IPS DF 4.7 (cell line): ENCODE measurements at regions not wholly inside any gene's neighbourhood (a gene's known extent, or its start where the extent isn't known, plus 50 kb on each side); places are given as distances from the start of the nearest gene placed in this dataset.

Experiments used
- DNase-seq: peaks from one replicate; pipeline ENCODE4 v3.0.0-alpha.2; 2013; ENCODE audit warnings: low spot score; ENCODE audit errors: extremely low read depth

DNA sequence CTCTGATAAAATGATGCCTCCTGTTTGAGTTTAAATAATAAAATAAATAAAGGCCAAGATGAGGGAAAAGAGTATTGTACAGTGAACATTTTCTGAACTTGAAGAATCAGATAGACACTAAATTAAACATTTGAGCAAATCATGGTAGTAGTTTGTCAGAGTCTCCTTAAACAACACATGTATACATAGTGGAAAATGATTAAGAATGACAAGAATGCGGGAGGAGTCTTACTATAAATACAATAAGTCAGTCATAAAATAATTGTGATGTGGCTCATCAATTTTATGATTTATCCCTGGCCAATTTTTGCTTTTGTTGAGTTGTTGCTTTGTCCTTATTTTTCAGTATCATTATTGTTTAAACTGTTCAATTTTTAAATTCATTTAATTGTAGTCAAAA, 158.0 kb upstream of the TMC3 start:
- DNase-seq = no peak

DNA sequence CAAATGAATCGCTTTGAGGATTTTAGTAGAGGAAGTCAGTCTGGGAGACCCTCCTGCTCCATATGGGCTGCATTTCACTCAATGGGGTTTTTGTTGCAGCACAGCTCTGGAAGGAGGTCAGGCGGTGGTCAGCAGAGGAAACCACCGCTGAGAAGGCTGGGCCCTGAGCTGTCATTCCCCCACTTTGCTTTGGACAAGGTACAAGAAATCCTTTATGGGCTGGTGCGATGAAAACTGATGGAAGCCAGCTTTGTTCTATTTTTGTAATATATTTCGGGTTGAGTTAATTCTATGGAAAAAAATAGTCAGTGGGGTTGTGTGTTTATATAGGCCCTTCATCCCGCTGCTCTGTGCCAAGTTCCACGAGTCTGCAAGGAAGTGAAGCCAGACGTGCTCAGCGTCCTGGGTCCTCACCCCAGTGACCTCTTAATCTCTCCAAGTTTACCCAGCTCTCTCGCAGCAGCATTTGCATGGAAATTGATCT, 157.1 kb upstream of the TMC3 start:
- no peak for DNase-seq

DNA sequence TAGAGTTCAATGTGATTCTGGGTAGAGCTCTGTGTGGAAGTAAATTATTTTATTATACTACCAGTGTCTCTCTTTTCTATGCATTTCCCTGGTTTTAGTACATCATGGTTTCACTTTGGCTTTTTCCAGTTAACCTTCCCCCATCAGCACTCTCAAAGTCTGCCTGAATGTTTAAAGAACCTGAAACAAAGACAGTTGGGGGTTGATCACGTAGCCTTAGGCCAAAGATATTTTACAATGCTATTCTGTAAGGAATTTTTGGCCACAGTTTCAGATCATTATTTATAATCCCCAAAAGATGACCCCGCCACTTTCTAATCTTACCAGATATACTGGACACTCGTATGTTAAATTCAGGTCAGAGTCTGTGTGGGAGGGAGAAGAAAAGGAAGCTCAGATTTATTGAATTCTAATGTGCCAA, 156.3 kb upstream of the TMC3 start:
- DNase-seq = no peak

DNA sequence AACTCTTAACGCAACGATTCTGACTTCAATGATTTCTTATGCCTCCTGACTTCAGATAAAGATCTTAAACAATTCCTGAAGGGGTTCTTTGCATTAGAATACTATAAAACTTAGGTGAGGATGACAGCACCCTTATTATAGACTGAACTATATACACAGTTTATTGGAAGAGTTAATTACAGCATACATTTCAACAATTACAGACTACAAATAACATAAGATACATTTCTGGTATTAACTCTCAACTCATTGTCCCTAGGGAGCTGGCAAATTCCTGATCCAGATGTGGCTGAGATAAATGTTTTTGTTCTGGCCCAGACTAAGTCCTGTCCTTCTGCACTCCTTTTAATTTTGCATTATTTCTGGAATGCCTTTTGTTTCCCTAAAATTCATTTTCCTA, 155.5 kb upstream of the TMC3 start:
- no peak for DNase-seq

DNA sequence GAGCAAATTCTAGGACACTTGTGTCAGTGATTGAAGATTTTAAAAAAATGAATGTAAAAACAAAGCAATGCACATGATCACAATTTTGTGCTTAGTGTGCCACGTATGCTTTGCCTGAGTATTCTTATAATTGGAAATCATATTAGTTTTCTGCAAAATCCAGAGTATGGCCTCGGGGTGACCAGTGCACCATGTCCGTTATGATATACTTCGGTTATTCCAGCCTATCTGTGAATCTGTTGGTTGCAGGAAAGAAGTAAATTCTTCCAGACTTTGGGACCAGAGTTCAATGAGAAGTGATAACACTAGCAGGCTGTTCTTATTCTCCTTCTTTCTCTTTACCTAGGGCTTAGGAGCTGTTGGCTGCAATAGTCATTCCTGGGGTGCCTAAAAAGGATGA, 152.0 kb upstream of the TMC3 start:
- no peak for DNase-seq

DNA sequence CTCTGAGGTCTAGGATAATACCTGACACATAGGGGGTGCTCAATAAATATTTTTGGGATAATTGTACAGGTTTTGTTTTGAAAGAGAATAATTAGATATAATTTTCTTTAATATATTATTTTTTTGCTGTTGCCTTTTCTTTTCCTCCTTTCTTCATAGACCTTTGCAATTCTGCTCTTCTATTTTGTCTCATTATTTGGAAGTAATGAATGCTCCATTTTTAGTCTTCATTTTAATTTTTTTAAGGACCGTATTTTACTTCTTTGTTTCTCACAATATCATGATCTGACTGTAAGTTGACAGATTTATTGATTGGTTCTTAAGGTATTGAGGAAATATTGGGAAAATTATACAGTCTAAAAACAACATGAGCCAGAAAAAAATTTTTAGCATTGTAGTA, 150.5 kb upstream of the TMC3 start:
- no peak for DNase-seq

DNA sequence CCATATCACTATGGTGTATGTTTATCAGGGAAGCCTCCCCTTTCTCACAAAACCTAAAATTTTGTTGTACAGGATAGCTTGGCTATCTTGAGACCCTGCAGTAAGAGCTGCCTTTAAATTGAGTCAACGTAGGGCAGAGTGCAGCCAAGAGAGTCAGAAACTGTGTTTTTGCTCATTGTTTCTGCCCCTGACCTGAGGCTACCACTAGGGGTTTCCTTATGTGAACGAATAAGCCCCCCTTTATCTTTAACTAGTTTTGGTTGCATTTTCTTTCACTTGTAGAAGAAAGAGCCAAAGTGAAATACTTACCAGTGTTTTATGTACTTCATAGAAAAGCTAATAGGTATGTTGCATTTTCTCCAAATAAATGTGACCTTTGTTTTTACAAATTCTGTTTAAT, 149.9 kb upstream of the TMC3 start:
- no peak for DNase-seq

DNA sequence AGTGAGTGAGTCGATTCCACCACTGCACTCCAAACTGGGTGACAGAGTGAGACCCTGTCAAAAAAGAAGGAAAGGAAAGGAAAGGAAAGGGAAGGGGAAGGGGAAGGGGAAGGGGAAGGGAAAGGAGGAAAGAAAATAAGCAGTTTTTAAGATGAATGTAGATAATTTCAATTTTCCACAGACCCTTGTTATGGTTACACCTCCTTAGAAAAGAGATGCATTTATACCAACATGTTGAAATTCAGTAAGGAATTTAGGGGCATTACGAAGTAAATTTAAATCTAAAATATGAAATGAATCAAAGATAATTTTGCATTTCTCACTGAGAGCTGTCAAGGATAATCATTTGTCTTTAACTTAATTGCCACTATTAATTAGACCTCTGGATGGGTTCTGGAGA, 146.5 kb upstream of the TMC3 start:
- no peak for DNase-seq

DNA sequence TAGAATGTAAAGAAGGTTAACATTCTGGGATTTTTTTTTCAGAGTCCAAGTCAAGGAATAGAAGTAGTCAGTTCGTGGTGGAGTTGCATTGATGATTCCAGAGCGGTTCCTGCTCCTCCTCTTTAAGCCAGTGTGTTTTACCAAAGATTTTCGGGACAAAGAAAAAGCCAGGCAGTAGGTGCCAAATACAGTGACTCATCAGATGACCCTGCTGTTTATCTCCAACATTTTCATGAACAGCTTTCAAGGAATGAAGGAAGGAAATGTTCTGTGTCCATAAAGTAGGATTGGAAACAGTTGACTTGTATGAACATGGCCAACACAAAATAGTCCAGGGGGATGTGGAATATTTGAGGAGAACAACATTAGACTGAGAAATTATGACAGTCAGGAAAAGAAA, 142.4 kb upstream of the TMC3 start:
- no peak for DNase-seq

DNA sequence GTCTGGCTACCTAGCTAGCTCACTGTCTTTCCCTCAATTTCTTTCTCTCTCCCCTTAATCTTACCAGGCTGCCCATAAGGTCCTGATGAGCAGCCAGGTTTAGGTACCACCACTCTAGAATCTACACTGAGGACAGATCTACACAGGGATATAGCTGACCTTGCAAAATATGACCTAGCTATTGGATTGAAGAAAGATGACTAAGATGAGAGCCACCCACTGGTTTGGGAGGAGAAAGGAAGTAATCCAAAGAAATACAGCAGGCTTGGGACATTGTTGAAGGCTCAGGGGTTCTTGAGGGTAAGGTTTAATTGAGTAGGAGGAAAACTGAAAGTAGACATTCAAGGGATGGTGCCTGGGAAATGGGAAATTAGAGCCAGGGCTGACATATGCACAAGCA, 142.0 kb upstream of the TMC3 start:
- DNase-seq = no peak

DNA sequence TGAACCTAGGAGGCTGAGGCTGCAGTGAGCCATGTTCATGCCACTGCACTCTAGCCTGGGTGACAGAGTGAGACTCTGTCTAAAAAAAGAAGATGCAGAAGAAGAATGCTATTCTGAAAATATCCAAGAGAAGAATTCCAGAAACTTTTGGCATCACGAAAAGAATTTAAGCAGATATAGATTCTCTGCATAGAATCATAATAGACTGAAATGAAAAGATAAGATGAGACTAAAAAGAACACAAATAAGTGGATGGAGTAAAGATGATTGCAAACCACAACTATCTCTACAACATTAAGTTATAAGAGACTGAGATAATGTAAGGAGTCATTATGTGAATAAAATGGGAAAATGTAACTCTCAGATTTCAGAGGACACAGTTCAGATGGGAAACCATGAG, 140.7 kb upstream of the TMC3 start:
- no peak for DNase-seq

DNA sequence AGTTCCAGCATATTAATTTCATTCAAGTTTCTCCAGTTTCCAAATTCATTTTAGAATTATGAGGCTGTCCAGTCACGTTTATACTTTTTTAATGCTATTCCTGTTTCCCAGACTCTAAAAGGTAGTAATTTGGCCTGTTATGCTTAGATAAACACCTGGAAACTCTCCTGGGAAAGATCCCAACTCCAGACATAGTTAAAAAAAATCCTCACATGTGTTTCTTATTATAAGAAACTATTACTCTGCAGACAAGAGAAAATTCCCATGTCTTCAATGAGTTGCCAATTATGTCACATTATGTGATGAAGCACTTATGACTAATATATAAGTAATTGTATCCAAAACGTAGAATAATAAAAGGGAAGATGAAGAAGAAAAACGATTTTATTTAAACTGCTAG, 137.1 kb upstream of the TMC3 start:
- DNase-seq = no peak

DNA sequence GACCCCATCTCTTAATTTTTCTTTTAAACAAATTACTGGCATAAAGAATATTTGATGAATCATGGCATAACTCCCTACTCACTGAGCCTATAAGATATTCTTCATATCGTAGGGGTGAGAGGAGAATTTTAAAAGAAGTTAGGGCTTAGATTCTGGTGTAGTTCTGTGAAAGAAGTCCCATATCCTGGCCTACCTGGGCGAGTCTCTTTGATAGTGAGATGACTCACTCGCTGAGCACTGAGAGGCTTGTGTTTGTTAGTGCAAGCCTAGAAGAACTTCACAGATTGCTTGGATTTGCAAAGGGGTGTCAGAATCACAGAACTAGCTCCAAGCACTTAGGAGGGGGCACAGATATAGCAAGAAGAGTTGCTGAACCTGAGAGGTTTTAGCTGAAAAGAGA, 133.8 kb upstream of the TMC3 start:
- no peak for DNase-seq

DNA sequence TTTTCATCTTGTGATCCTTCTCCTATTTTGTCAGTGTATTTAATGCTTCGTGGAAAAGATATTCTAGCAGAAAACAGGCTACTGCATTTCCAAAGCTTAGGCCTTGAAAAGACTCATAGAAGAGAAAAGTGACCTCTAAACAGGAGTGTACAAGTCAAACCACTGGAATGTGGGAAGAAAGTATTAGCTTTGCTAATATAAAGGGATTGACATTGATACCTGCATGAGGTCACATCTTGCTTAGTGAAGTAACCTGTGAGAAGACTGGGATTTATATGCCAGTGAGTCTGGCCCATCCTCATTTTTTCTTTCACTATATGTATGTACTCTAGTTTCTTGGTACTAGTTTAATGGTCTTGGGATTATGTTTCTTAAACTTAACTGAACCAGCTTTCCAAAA, 132.9 kb upstream of the TMC3 start:
- DNase-seq = no peak

DNA sequence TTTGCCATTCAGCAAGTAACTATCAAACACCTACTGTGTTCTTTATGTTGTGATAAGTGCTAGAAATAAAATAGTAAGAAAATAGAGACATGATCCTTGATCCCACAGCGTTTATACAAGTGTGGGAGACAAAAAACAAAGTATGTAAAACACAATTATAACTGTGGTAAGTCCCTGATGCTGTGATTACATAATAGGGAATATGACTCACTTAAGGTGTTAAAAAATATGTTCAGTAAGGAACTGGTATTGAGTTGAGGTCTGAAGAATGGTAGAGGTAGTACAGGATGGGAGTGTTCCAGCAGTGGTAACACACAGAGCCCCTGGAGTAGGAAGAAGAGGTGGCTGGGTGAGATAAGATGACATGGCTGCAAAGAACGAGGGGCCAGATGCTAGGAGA, 132.1 kb upstream of the TMC3 start:
- DNase-seq = no peak

DNA sequence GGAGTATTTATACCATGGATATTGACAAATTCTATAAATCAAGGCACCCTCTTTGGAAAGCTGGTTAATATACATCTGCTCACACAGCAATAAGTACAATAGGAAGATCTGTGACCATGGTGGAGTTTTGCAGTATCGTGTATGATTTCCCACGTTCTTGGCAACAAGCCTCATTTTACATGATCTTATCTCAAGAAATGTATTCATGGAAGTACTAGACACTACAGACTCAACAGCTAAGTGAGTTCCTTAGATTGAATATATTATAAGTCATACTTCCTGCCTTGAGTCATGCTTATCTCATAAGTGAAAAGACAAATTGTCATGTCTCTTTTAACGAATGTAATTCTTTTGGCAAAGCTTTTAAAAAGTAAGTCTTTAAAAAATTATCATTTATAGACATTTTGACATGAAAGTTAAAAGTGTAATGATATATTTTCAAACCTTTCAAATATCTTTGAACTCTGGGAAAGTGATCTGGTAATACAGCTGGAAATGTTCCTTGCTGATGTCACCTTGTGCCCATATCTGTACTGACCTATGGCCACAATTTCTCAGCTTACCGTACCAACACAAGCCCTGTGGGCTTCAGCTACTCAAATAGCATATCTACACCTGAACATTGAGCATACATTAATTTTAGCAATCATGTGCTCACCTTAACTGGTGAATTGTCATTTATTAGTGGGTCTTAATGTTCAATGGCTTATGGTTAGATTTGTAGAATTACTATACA, 130.3 kb upstream of the TMC3 start:
- no peak for DNase-seq

DNA sequence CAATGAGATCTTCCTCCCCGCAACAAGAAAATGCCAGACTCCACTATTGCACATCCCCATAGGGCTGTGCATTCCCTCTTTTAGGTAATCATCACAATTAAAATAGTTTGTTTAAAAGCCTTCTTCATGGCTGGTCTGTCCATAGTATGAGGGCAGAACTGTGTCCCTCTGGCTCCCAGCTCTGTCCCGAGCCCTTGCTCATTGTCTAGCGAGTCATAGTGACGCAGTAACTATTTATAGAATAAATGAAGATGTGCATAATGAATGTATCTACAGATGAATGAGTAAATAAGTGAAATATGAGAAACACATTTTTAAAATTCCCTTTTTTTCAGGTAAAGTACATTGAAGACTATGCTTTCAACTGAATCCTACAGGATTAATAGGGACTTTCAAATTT, 128.4 kb upstream of the TMC3 start:
- DNase-seq = no peak

DNA sequence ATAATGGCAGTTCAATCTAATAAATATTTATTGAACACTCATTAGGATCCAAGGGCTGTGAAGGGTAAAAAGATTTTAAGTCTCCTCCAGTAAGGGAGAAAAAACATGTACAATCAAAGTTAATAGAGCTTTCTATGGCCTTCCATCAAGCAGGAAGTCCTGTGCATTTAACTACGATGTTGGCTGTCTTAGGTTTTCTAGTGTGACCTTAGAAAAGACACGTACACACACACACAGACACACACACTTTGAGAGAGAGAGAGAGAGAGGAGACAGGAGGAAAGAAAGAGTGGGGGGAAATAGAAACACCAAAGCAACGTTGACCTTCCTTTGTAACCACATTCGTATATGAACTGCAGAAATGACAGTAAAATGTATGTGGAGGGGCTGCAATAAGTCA, 126.1 kb upstream of the TMC3 start:
- no peak for DNase-seq

DNA sequence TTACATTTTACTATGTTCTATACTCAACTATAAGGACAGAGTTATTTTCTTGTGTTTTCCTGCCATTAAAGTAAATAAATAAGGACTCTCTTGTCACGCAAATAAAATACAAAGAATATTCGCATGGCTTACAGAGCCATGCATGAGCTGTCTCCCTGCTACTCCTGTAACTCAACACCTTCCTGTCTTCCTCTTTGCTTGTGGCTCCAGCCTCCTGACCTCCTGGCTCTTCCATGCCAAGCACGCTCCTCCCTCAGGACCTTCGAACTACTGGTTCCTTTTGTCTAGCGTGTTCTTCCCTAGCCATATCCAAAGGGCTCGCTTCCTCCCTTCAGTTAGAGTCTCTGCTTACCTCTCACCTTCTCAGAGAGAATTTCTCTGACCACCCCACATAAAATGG, 124.3 kb upstream of the TMC3 start:
- no peak for DNase-seq

DNA sequence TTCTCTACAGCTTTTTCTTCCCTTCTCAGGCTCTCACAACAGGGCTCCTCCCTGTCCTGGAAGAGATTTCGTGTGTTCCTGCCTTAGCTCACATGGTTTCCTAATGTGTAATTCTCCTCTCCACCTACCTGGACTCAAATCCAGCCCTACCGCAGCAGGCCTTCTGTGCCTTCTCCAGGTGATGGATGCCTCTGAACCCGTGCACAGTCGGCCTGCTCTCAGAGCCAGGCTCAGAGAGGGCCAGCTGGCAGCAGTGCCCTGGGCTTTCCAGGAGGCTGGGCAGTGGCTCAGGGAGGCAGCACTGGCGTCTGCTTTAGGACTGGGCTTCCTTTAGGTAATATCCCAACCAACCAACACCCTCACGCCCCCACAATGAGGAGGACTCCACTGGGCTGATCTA, 123.2 kb upstream of the TMC3 start:
- no peak for DNase-seq

DNA sequence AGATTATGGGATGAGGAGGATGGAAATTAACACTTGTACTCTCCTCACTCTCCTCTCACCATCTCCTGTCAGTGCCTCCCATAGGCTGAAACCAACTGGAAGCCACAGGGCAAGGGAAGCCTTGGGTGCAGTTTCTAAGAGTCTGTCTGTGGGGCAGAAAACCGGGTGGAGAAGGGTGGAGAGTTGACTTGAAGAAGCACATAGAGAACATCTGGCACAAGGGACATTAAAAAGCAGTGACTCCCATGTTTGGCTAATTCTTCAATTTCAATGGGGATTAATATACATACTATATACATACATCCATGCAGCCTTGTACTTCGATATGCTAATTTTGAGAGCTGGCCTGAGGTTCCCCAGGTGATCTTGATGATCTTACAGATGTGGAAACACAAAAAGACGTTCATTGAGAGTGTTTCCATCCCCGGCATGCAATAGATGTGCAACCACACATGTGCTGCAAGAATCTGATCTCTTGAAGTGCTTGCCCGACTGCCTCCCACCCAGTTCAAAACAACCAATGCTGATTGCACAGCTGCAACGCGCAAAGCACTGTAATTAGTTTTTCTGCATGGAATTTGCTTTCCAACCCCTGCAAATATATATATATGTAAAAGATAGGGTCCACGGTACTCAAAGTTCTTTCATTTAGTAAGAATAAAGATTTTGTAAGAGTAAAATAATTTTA, 121.9 kb upstream of the TMC3 start:
- DNase-seq = no peak

DNA sequence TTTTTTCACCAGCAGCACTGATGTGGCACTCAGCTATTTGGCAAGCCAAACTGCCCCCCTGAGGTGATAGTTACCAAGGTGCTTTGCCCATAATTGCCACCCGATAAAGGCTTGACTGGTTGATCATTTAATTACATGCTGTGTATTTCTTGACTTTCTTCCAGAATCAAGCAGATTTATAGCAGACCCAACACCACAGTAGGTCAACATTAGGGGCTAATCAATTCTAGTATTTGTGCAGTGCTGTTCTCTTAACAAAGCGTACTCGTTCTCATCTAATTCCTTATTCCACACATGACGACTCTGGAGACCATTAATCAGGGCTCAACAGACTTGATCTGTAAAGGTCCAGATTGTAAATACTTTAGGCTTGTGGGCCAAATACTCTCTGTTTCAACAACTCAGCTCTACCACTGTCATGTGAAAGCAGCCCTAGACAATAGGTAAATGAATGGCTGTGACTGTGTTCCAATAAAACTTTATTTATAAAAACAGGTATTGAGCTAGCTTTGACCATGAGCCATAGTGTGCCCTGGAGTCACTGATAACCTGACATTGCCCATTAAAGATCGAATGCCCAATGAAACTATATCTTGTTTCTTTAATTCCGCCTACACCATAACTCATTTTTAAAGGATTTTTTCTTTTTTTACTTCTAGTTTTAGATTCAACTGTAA, 119.1 kb upstream of the TMC3 start:
- no peak for DNase-seq
